ENCODE measurements at regions not wholly inside any gene's neighbourhood (a gene's known extent, or its start where the extent isn't known, plus 50 kb on each side); places are given as distances from the start of the nearest gene placed in this dataset.

DNA sequence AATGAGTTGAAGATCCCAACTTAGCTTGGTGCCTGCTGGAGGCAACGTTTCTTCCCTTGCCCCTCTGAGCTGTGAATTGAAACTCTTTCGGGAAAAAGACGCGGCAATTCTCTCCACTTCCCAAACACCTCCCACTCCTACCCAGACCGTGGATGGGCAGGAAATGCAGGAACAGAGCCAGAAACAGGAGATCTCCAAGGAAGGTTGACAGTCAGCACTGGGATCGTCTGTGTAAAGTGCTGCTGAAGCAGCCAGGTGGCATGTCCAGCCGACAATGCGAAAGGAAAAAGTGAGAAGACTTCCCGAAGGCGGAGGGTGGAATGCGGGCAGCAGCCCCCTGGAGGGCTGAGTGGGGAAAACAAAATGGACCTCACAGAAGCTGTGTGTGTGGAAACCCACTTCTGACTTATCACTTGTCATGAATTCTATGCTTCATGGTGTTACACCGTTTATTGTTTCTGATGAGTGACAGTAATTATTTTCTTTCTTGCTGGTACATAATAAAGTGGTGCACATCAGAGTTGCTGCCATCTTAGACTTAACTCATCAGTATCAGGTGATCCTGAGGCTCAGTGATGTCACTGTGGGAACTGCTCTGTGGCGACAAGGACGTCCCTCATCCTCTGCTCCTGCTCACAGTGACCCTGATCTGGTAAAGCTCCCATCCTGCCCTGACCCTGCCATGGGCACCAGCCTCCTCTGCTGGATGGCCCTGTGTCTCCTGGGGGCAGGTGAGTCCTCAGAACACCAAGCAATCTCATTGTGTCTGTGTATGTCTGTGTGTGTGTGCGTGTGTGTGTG lies 220.5 kb upstream of the PRSS1 start:
- dilution Hi-C loops (cut with HindIII; ENCODE audit: low sequenced_read_pairs, unreplicated experiment) = no loop called here
- TF ChIP-seq BHLHE40 (IDR thresholded peaks at IDR 0.05; ENCODE audit: low read depth, low read length) (no peak), USF2 (IDR thresholded peaks at IDR 0.05; ENCODE audit: low read depth, low read length) (no peak), SMC3 (IDR thresholded peaks at IDR 0.05; ENCODE audit: low read depth, low read length) (no peak), NFE2L2 (IDR thresholded peaks at IDR 0.05; ENCODE audit: low read depth, low read length) (no peak), ELK1 (IDR thresholded peaks at IDR 0.05; ENCODE audit: borderline replicate concordance, low read depth, low read length) (no peak)
- H3K4me2 ChIP-seq (ENCODE audit: low read depth, low read length) = no peak overlapping the region
- H4K8ac ChIP-seq (ENCODE audit: low read depth in 2 of 2, low read length in 2 of 2) = 0 out of 4 replicates have a peak overlapping the region, but pooled peaks of 1 of the 2 experiments have one; percentile 14
- no peak overlapping the region for H2AK9ac ChIP-seq (replicated peaks; ENCODE audit: low read depth, low read length, poor library complexity)
- H4K5ac ChIP-seq (ENCODE audit: low read depth, low read length) = no peak overlapping the region
- no TSS peak for BruUV-seq (replicated peaks)
- H3K36me3 ChIP-seq (ENCODE audit: control insufficient read depth, insufficient read depth, low read length) = no peaks in the 10 kb centered on the region
- ChIA-PET POLR2A (ENCODE audit: unreplicated experiment) (no interaction called here), CTCF (interaction anchor here (4.0 kb wide), 1 partner anchor 254 kb away, joined by 13 read pairs; no protein-coding TSS in a partner anchor)
- no peaks in the 10 kb centered on the region for H3K9me3 ChIP-seq (ENCODE audit: control insufficient read depth, insufficient read depth, low read length)
- intact Hi-C loops (cut with micrococcal nuclease) = no loop called here
- H3K27ac ChIP-seq (ENCODE audit: insufficient read depth, low read length) = no peak overlapping the region
- H4K20me1 ChIP-seq (ENCODE audit: insufficient read depth, low read length) = no peaks in the 10 kb centered on the region
- H3K9ac ChIP-seq (ENCODE audit: low read depth, low read length) = no peak overlapping the region
- H2AK5ac ChIP-seq (ENCODE audit: low read depth, low read length) = no peak overlapping the region
- in situ Hi-C loops (cut with MboI; ENCODE audit: low sequenced_read_pairs) = loop anchor here (10.0 kb wide), 1 partner anchor 686 kb away; no protein-coding TSS in a partner anchor
- DNase-seq = no peak
- no peak overlapping the region for H3K14ac ChIP-seq (replicated peaks; ENCODE audit: low read depth, low read length)
- no peak overlapping the region for H2BK120ac ChIP-seq (ENCODE audit: low read depth, low read length)
- H4K91ac ChIP-seq (ENCODE audit: insufficient read depth, low read depth, low read length) = no peak overlapping the region
- no peak overlapping the region for H3K23ac ChIP-seq (ENCODE audit: low read depth, low read length)
- H2AFZ ChIP-seq (replicated peaks; ENCODE audit: low read length, poor library complexity) = peak overlapping the region; percentile 82
- no peak overlapping the region for H3K4me3 ChIP-seq (ENCODE audit: insufficient read depth, low read depth, low read length)
- H3K27me3 ChIP-seq (ENCODE audit: control insufficient read depth, insufficient read depth, low read length) = peaks cover 20% of the 10 kb centered on the region
- no peak overlapping the region for H2BK5ac ChIP-seq (ENCODE audit: low read depth, low read length, poor library complexity, severe bottlenecking)
- no peaks in the 10 kb centered on the region for H3K79me1 ChIP-seq (ENCODE audit: low read depth in 1 of 2, low read length in 2 of 2)
- H3K9me1 ChIP-seq (ENCODE audit: insufficient read depth, low read length) = no peaks in the 10 kb centered on the region
- no peak overlapping the region for H3K18ac ChIP-seq (ENCODE audit: low read depth, low read length)
- H3K4ac ChIP-seq (ENCODE audit: low read depth, low read length) = no peak overlapping the region
- no peak overlapping the region for H3K56ac ChIP-seq (ENCODE audit: extremely low read depth, insufficient read depth, low read length)
- no peak for ATAC-seq (ENCODE audit: low read depth)
- no peak overlapping the region for H2BK15ac ChIP-seq (ENCODE audit: low read depth, low read length)
- H2BK20ac ChIP-seq (ENCODE audit: low read depth, low read length) = no peak overlapping the region
- no peaks in the 10 kb centered on the region for H3K4me1 ChIP-seq (ENCODE audit: control insufficient read depth, insufficient read depth, low read length)
- no CpG with 5 or more reads among the region's 15 CpGs for WGBS, 2 experiments (ENCODE audit: extremely low coverage in 2 of 2, insufficient read length in 1 of 2)
